ENCODE measurements at regions not wholly inside any gene's neighbourhood (a gene's known extent, or its start where the extent isn't known, plus 50 kb on each side); places are given as distances from the start of the nearest gene placed in this dataset.

- in situ Hi-C loops (cut with HindIII; ENCODE audit: low sequenced_read_pairs), result no loop called here
These were observed 57.7 kb upstream of the PTPRT start for GRCh38 chr20:43247361-43247760.

GRCh38 chr20:43244647-43245046 lies 54.9 kb upstream of the PTPRT start:
- in situ Hi-C loops (cut with HindIII; ENCODE audit: low sequenced_read_pairs), result no loop called here

GRCh38 chr20:43243672-43244269 lies 54.1 kb upstream of the PTPRT start:
- in situ Hi-C loops (cut with HindIII; ENCODE audit: low sequenced_read_pairs), result no loop called here

- in situ Hi-C loops (cut with HindIII; ENCODE audit: low sequenced_read_pairs), result no loop called here
These were observed 51.5 kb upstream of the PTPRT start for GRCh38 chr20:43241057-43241702.
